ENCODE measurements at regions not wholly inside any gene's neighbourhood (a gene's known extent, or its start where the extent isn't known, plus 50 kb on each side); places are given as distances from the start of the nearest gene placed in this dataset.

DNA sequence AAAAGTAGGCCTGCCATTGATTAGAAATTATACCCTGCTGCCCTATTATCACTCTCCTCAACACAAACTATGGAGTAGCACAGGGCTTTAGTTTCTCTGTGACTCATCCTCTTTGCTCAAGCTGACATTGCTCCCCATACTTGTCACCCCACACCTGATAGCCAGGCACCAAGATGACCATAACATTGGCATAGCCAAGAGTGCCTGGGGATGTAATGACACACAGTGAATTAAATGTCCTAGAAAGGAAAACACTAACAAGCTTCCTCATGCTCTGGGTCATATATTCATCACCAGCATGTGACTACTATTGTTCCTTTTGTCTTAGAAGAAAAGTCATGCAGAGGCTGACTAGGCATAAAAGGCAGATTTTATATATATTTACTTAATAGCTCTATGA is 137.8 kb upstream of the RND3 start:
- TF ChIP-seq POLR2A (IDR thresholded peaks at IDR 0.05), result no peak
- TF ChIP-seq, protein P1, sequence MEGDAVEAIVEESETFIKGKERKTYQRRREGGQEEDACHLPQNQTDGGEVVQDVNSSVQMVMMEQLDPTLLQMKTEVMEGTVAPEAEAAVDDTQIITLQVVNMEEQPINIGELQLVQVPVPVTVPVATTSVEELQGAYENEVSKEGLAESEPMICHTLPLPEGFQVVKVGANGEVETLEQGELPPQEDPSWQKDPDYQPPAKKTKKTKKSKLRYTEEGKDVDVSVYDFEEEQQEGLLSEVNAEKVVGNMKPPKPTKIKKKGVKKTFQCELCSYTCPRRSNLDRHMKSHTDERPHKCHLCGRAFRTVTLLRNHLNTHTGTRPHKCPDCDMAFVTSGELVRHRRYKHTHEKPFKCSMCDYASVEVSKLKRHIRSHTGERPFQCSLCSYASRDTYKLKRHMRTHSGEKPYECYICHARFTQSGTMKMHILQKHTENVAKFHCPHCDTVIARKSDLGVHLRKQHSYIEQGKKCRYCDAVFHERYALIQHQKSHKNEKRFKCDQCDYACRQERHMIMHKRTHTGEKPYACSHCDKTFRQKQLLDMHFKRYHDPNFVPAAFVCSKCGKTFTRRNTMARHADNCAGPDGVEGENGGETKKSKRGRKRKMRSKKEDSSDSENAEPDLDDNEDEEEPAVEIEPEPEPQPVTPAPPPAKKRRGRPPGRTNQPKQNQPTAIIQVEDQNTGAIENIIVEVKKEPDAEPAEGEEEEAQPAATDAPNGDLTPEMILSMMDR (IDR thresholded peaks at IDR 0.05), result no peak
